GM12878 (cell line): ENCODE measurements at regions not wholly inside any gene's neighbourhood (a gene's known extent, or its start where the extent isn't known, plus 50 kb on each side); places are given as distances from the start of the nearest gene placed in this dataset.

Source experiments
- ATAC-seq: fragments of 200-7000 bp; cut with Tn5 transposase; 3 replicates; pipeline ENCODE4 v1.9.1; 2020; ENCODE audit warnings: mild to moderate bottlenecking, moderate library complexity
- BruUV-seq: library from RNA; stranded (reverse); fragments of 400-500 nt; replicated peaks from 2 replicates; lab custom pipeline; 2021; lab: Mats Ljungman, UMichigan
- CTCF ChIA-PET: fragments of 300-600 bp; sonication (Branson Sonifier 250); formaldehyde crosslinking; extraction: SDS; loops from one replicate; lab custom pipeline; 2021; ENCODE audit warnings: inconsistent platforms; lab: Yijun Ruan, JAX
- POLR2A ChIA-PET: fragments of 350-600 bp; formaldehyde crosslinking; extraction: SDS; loops from one replicate; lab custom pipeline; 2021; ENCODE audit warnings: inconsistent platforms; lab: Charles Lee
- RAD21 ChIA-PET: fragments of 300-600 bp; sonication (Branson Sonifier 250); formaldehyde crosslinking; loops from one replicate; lab custom pipeline; 2023; ENCODE audit warnings: antibody characterized with exemption; ENCODE audit not compliant: unreplicated experiment; lab: Charles Lee
- SMC1A ChIA-PET: fragments of 300-600 bp; sonication (Branson Sonifier 250); formaldehyde crosslinking; loops from one replicate; lab custom pipeline; 2023; ENCODE audit not compliant: unreplicated experiment, uncharacterized antibody; lab: Charles Lee
- DNase-seq: peaks from one replicate; pipeline ENCODE4 v3.0.0-alpha.2; 2011; ENCODE audit warnings: low read depth, low spot score
- FAIRE-seq: peaks from 3 replicates; lab custom pipeline; 2011; peaks lifted over from hg19 to GRCh38; lab: Jason Lieb, UNC
- H2AFZ ChIP-seq: 2 replicates; pipeline ENCODE4 v1.6.0; 2011; ENCODE audit warnings: low read depth, low read length, control low read depth; ENCODE audit not compliant: control insufficient read depth
- H3K27ac ChIP-seq: 2 replicates; pipeline ENCODE4 v1.5.1; 2011; ENCODE audit warnings: control low read depth; ENCODE audit not compliant: control insufficient read depth, insufficient read depth
- H3K27me3 ChIP-seq, 2 experiments: replicated peaks in 1 of 2; 2 replicates each; pipeline versions ENCODE4 v1.6.0 to v1.6.1; 2011; ENCODE audit warnings: low read length in 1 of 2; ENCODE audit not compliant: control insufficient read depth in 2 of 2, insufficient read depth in 2 of 2
- H3K36me3 ChIP-seq, 2 experiments: 2 replicates each; pipeline ENCODE4 v1.5.1; 2011; ENCODE audit warnings: low read length in 1 of 2; ENCODE audit not compliant: control insufficient read depth in 2 of 2, insufficient read depth in 2 of 2
- H3K4me1 ChIP-seq: 2 replicates; pipeline ENCODE4 v1.6.1; 2011; ENCODE audit warnings: mild to moderate bottlenecking, low read length, moderate library complexity, mixed read lengths; ENCODE audit not compliant: control insufficient read depth, insufficient read depth
- H3K4me2 ChIP-seq: 2 replicates; pipeline ENCODE4 v1.6.0; 2011; ENCODE audit warnings: control low read depth; ENCODE audit not compliant: control insufficient read depth, insufficient read depth
- H3K4me3 ChIP-seq: fragments of 200-600 bp; sonication (generic); 2 replicates; pipeline ENCODE4 v1.5.1; 2016
- H3K79me2 ChIP-seq: 2 replicates; pipeline ENCODE4 v1.6.0; 2011; ENCODE audit warnings: low read length; ENCODE audit not compliant: control insufficient read depth, insufficient read depth
- H3K9ac ChIP-seq: 2 replicates; pipeline ENCODE4 v1.8.0; 2011; ENCODE audit warnings: low read length, control low read depth, mixed read lengths; ENCODE audit not compliant: control insufficient read depth, insufficient read depth
- H3K9me3 ChIP-seq: replicated peaks from 3 replicates; pipeline ENCODE4 v1.5.1; 2011; ENCODE audit warnings: mild to moderate bottlenecking, low read length; ENCODE audit not compliant: control insufficient read depth, insufficient read depth
- H4K20me1 ChIP-seq: 2 replicates; pipeline ENCODE4 v1.6.0; 2011; ENCODE audit not compliant: control insufficient read depth, insufficient read depth
- BMI1 ChIP-seq: fragments of 450-650 bp; IDR thresholded peaks from 2 replicates; pipeline ENCODE4 v1.6.1; 2016; ENCODE audit warnings: mild to moderate bottlenecking, moderate library complexity, borderline replicate concordance
- CHD4 ChIP-seq: fragments of 200-600 bp; sonication (generic); IDR thresholded peaks from 2 replicates; pipeline ENCODE4 v1.6.1; 2016; ENCODE audit warnings: mild to moderate bottlenecking
- IRF4 ChIP-seq: IDR thresholded peaks from 2 replicates; pipeline ENCODE4 v1.6.1; 2011; ENCODE audit warnings: low read depth, low read length
- POU2F2 ChIP-seq: IDR thresholded peaks from 3 replicates; pipeline ENCODE4 v1.6.1; 2011; ENCODE audit warnings: low read depth, mild to moderate bottlenecking, low read length, borderline replicate concordance
- RELA ChIP-seq: fragments of 450-650 bp; IDR thresholded peaks from 2 replicates; pipeline ENCODE4 v1.8.0; 2014; ENCODE audit warnings: borderline replicate concordance; ENCODE audit not compliant: partially characterized antibody
- SUPT20H ChIP-seq: IDR thresholded peaks from 2 replicates; pipeline ENCODE4 v1.6.1; 2011; ENCODE audit warnings: low read depth, mild to moderate bottlenecking, low read length, moderate library complexity, borderline replicate concordance; ENCODE audit not compliant: control insufficient read depth
- ZBED1 ChIP-seq: IDR thresholded peaks from 2 replicates; pipeline ENCODE4 v1.6.1; 2016; ENCODE audit warnings: borderline replicate concordance
- ZBTB11 ChIP-seq: fragments of 450-650 bp; formaldehyde crosslinking; IDR thresholded peaks from 2 replicates; pipeline ENCODE4 v1.5.0; 2022; ENCODE audit warnings: mild to moderate bottlenecking, missing genetic modification characterization
- WGBS: methylation state at CpG from one replicate; pipeline ENCODE4 v1.1.6; 2016; ENCODE audit warnings: low lambda C conversion rate; ENCODE audit not compliant: insufficient replicate concordance, insufficient coverage; ENCODE audit errors: missing lambda C conversion rate; 5-methylcytosine and 5-hydroxymethylcytosine counted together
- in situ Hi-C: fragments of 300-500 bp; cut with MboI; formaldehyde crosslinking; loops from 9 replicates; pipeline ENCODE4 v1.14.3; 2018; ENCODE audit warnings: mixed read lengths
- intact Hi-C: fragments of 100-400 bp; cut with micrococcal nuclease; formaldehyde crosslinking; loops from one replicate; pipeline ENCODE4 v1.14.2; 2022; ENCODE audit not compliant: unreplicated experiment
- TF ChIP-seq, protein P1 (sequence below): fragments of 450-650 bp; IDR thresholded peaks from 2 replicates; pipeline ENCODE4 v1.6.1; 2017; ENCODE audit warnings: antibody characterized with exemption, mild to moderate bottlenecking, moderate library complexity

GRCh38 chr11:101262995-101263394, 133.4 kb upstream of the PGR start:
- Histone ChIP-seq H3K4me3 (no peak overlapping the region), H3K36me3 (no peaks in the 10 kb centered on the region), H3K27me3 (no peaks in the 10 kb centered on the region), H3K9me3 (no peaks in the 10 kb centered on the region), H3K9ac (no peak overlapping the region), H3K4me1 (no peaks in the 10 kb centered on the region), H3K27ac (no peak overlapping the region), H4K20me1 (no peaks in the 10 kb centered on the region), H3K79me2 (no peaks in the 10 kb centered on the region), H3K4me2 (no peak overlapping the region), H2AFZ (no peak overlapping the region)
- in situ Hi-C loops (no loop called here), intact Hi-C loops (no loop called here)
- TF ChIP-seq, protein P1, sequence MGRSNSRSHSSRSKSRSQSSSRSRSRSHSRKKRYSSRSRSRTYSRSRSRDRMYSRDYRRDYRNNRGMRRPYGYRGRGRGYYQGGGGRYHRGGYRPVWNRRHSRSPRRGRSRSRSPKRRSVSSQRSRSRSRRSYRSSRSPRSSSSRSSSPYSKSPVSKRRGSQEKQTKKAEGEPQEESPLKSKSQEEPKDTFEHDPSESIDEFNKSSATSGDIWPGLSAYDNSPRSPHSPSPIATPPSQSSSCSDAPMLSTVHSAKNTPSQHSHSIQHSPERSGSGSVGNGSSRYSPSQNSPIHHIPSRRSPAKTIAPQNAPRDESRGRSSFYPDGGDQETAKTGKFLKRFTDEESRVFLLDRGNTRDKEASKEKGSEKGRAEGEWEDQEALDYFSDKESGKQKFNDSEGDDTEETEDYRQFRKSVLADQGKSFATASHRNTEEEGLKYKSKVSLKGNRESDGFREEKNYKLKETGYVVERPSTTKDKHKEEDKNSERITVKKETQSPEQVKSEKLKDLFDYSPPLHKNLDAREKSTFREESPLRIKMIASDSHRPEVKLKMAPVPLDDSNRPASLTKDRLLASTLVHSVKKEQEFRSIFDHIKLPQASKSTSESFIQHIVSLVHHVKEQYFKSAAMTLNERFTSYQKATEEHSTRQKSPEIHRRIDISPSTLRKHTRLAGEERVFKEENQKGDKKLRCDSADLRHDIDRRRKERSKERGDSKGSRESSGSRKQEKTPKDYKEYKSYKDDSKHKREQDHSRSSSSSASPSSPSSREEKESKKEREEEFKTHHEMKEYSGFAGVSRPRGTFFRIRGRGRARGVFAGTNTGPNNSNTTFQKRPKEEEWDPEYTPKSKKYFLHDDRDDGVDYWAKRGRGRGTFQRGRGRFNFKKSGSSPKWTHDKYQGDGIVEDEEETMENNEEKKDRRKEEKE: no peak
- no peak for TF ChIP-seq CHD4
- TF ChIP-seq BMI1: no peak
- no peak for TF ChIP-seq POU2F2
- no peak for TF ChIP-seq ZBED1
- no peak for TF ChIP-seq IRF4
- POLR2A ChIA-PET: no interaction called here
- 15% methylated on average over 1 of the region's 1 CpG for WGBS
- SMC1A ChIA-PET: no interaction called here
- FAIRE-seq (no peak), ATAC-seq (no peak), DNase-seq (no peak)
- BruUV-seq: no TSS peak
- CTCF ChIA-PET: no interaction called here
- RAD21 ChIA-PET: no interaction called here

GRCh38 chr11:101262258-101262657, 132.6 kb upstream of the PGR start:
- DNase-seq: no peak
- H2AFZ ChIP-seq: no peak overlapping the region
- TF ChIP-seq ZBTB11 (CRISPR knock-in tag) (no peak), SUPT20H (no peak), RELA (no peak)
- TF ChIP-seq, all 136 proteins: peak for 0
- intact Hi-C loops (no loop called here), in situ Hi-C loops (no loop called here)
- Histone ChIP-seq H3K4me3 (no peak overlapping the region), H3K27ac (no peak overlapping the region), H4K20me1 (no peaks in the 10 kb centered on the region), H3K9me3 (no peaks in the 10 kb centered on the region), H3K4me1 (no peaks in the 10 kb centered on the region), H3K36me3 (no peaks in the 10 kb centered on the region), H3K27me3 (no peaks in the 10 kb centered on the region), H3K9ac (no peak overlapping the region), H3K79me2 (no peaks in the 10 kb centered on the region), H3K4me2 (no peak overlapping the region)
- no peak for FAIRE-seq
- ATAC-seq: no peak
- ChIA-PET POLR2A (no interaction called here), RAD21 (no interaction called here), CTCF (no interaction called here), SMC1A (no interaction called here)
- 0% methylated on average over 1 of the region's 1 CpG for WGBS
- BruUV-seq: no TSS peak
